Small intestine (tissue), 7 donors: ENCODE measurements at regions not wholly inside any gene's neighbourhood (a gene's known extent, or its start where the extent isn't known, plus 50 kb on each side); places are given as distances from the start of the nearest gene placed in this dataset.
"Not testable (repeated sequence)": the region's sequence is repeated elsewhere in the genome, so short reads cannot be mapped to it uniquely, and the experiment has no call there.

Source experiments
- DNase-seq, 2 donors: peaks; one replicate each; pipeline versions ENCODE4 v3.0.0 to v3.0.0-alpha.2; 2013
- FAIRE-seq: peaks from 2 replicates; lab custom pipeline; 2012; peaks lifted over from hg19 to GRCh38; lab: Jason Lieb, UNC
- H3K27ac ChIP-seq, 3 donors: one replicate each; pipeline ENCODE4 v1.5.1; 2013; ENCODE audit warnings: low read length in 2 of 3, mild to moderate bottlenecking in 2 of 3, control low read depth in 1 of 3, inconsistent platforms in 1 of 3, low read depth in 1 of 3, moderate library complexity in 1 of 3
- H3K27me3 ChIP-seq, 3 donors: one replicate each; pipeline ENCODE4 v1.6.1; 2013; ENCODE audit warnings: low read length in 3 of 3, inconsistent platforms in 1 of 3; ENCODE audit not compliant: control insufficient read depth in 3 of 3, insufficient read depth in 3 of 3
- H3K36me3 ChIP-seq, 3 donors: one replicate each; pipeline ENCODE4 v1.6.1; 2013; ENCODE audit warnings: low read length in 3 of 3, inconsistent platforms in 1 of 3, low read depth in 1 of 3, mild to moderate bottlenecking in 1 of 3, moderate library complexity in 1 of 3; ENCODE audit not compliant: control insufficient read depth in 3 of 3, insufficient read depth in 2 of 3
- H3K4me1 ChIP-seq, 3 donors: one replicate each; pipeline ENCODE4 v1.6.1; 2013; ENCODE audit warnings: low read length in 2 of 3, inconsistent platforms in 1 of 3, low read depth in 1 of 3, mild to moderate bottlenecking in 1 of 3, moderate library complexity in 1 of 3; ENCODE audit not compliant: control insufficient read depth in 3 of 3, insufficient read depth in 2 of 3
- H3K4me3 ChIP-seq, 3 donors: one replicate each; pipeline ENCODE4 v1.5.1; 2013; ENCODE audit warnings: low read length in 3 of 3, control low read depth in 1 of 3, inconsistent platforms in 1 of 3, low read depth in 1 of 3, mild to moderate bottlenecking in 1 of 3, moderate library complexity in 1 of 3
- H3K9me3 ChIP-seq, 2 donors: one replicate each; pipeline ENCODE4 v1.6.1; 2013; ENCODE audit warnings: low read depth in 1 of 2, low read length in 1 of 2; ENCODE audit not compliant: control insufficient read depth in 2 of 2, insufficient read depth in 1 of 2
- WGBS, 3 donors: extraction: QIAGEN DNeasy Blood & Tissue Kit; methylation state at CpG; one replicate each; pipeline ENCODE4 v1.1.7; 2013; 5-methylcytosine and 5-hydroxymethylcytosine counted together
- donor health status: healthy with polysubstance abuse.
- donor health status: control.
- donor health status: control.
- donor health status: Bipolar disorder and iron deficiency.
- donor health status: healthy.

- peaks cover 0 to 51% (median 4%) of the 10 kb centered on the region in 3 donors for H3K4me1 ChIP-seq
- 92 to 96% (median 95%) methylated on average over 10 of the region's 10 CpGs for WGBS, 3 donors
- H3K27ac ChIP-seq, DNase-seq, H3K36me3 ChIP-seq, H3K9me3 ChIP-seq, H3K4me3 ChIP-seq, H3K27me3 ChIP-seq, FAIRE-seq: not testable (repeated sequence)
Measured at GRCh38 chr20:50448625-50449403, 61.4 kb upstream of the PTPN1 start.

GRCh38 chr20:50449738-50450492 lies 60.3 kb upstream of the PTPN1 start:
- Histone ChIP-seq H3K4me1 (peaks cover 0 to 59% (median 4%) of the 10 kb centered on the region in 3 donors), H3K27me3 (no peaks in the 10 kb centered on the region), H3K27ac (no peak overlapping the region), H3K9me3 (no peaks in the 10 kb centered on the region), H3K4me3 (no peak overlapping the region), H3K36me3 (no peaks in the 10 kb centered on the region)
- DNase-seq (no peak), FAIRE-seq (no peak)
- 37 to 55% (median 50%) methylated on average over 9 of the region's 9 CpGs for WGBS, 3 donors

GRCh38 chr20:50450493-50450826 lies 59.7 kb upstream of the PTPN1 start:
- Histone ChIP-seq H3K4me3 (no peak overlapping the region), H3K9me3 (no peaks in the 10 kb centered on the region), H3K27ac (no peak overlapping the region), H3K4me1 (peaks cover 2 to 62% (median 5%) of the 10 kb centered on the region in 3 donors), H3K27me3 (no peaks in the 10 kb centered on the region), H3K36me3 (no peaks in the 10 kb centered on the region)
- FAIRE-seq (no peak), DNase-seq (no peak)
- WGBS, 3 donors = 82 to 91% (median 83%) methylated on average over 1 of the region's 1 CpG

- Histone ChIP-seq H3K4me1 (peaks cover 6 to 64% (median 6%) of the 10 kb centered on the region in 3 donors), H3K36me3 (no peaks in the 10 kb centered on the region), H3K27me3 (no peaks in the 10 kb centered on the region), H3K4me3 (no peak overlapping the region), H3K9me3 (no peaks in the 10 kb centered on the region), H3K27ac (peak overlapping the region in 2 of 3 donors; percentile 68 to 77)
- WGBS, 3 donors = 33 to 38% (median 34%) methylated on average over 19 of the region's 19 CpGs
- DNase-seq (peak; percentile 74 to 85), FAIRE-seq (no peak)
Measured at GRCh38 chr20:50450881-50451752, 59.1 kb upstream of the PTPN1 start.

GRCh38 chr20:50451792-50452425 lies 58.3 kb upstream of the PTPN1 start:
- H3K36me3 ChIP-seq, H3K9me3 ChIP-seq, DNase-seq, FAIRE-seq, H3K4me3 ChIP-seq, H3K27me3 ChIP-seq: not testable (repeated sequence)
- peaks cover 6 to 64% (median 6%) of the 10 kb centered on the region in 3 donors for H3K4me1 ChIP-seq
- WGBS, 3 donors = 58 to 74% (median 66%) methylated on average over 9 of the region's 9 CpGs
- H3K27ac ChIP-seq = peak overlapping the region in 2 of 3 donors; percentile 68 to 77

- Histone ChIP-seq H3K36me3 (no peaks in the 10 kb centered on the region), H3K4me3 (no peak overlapping the region), H3K27ac (peak overlapping the region in 2 of 3 donors; percentile 26 to 36), H3K9me3 (no peaks in the 10 kb centered on the region), H3K4me1 (peaks cover 6 to 64% (median 6%) of the 10 kb centered on the region in 3 donors), H3K27me3 (no peaks in the 10 kb centered on the region)
- WGBS, 3 donors = 42 to 64% (median 58%) methylated on average over 6 of the region's 6 CpGs
- DNase-seq = peak in 1 of 2 donors; percentile 70
- no peak for FAIRE-seq
Measured at GRCh38 chr20:50453533-50454244, 56.5 kb upstream of the PTPN1 start.

- H3K9me3 ChIP-seq, DNase-seq, H3K4me3 ChIP-seq, FAIRE-seq, H3K27me3 ChIP-seq, H3K36me3 ChIP-seq: not testable (repeated sequence)
- WGBS, 3 donors = 70 to 81% (median 72%) methylated on average over 4 to 5 of the region's 5 CpGs
- peaks cover 6 to 60% (median 6%) of the 10 kb centered on the region in 3 donors for H3K4me1 ChIP-seq
- peak overlapping the region in 1 of 3 donors; percentile 88 for H3K27ac ChIP-seq
Measured at GRCh38 chr20:50455245-50455644, 54.9 kb upstream of the PTPN1 start.
